Endothelial cell of umbilical vein (primary cell): ENCODE measurements at regions not wholly inside any gene's neighbourhood (a gene's known extent, or its start where the extent isn't known, plus 50 kb on each side); places are given as distances from the start of the nearest gene placed in this dataset.

ENCODE experiments used
- EZH2 ChIP-seq: IDR thresholded peaks from 2 replicates; pipeline ENCODE4 v1.6.1; 2012; ENCODE audit warnings: borderline replicate concordance, low read depth, mild to moderate bottlenecking, moderate library complexity, low read length, inconsistent platforms; ENCODE audit not compliant: severe bottlenecking
- FOS ChIP-seq: IDR thresholded peaks from 2 replicates; pipeline ENCODE4 v1.6.1; 2011; ENCODE audit warnings: mild to moderate bottlenecking, low read length, moderate library complexity, borderline replicate concordance; ENCODE audit not compliant: insufficient read depth
- GATA2 ChIP-seq: IDR thresholded peaks from 2 replicates; pipeline ENCODE4 v1.7.0; 2011; ENCODE audit warnings: low read depth, mild to moderate bottlenecking, moderate library complexity, mixed read lengths, low read length; ENCODE audit not compliant: insufficient read length, insufficient read depth
- MAX ChIP-seq: IDR thresholded peaks from 2 replicates; pipeline ENCODE4 v1.6.1; 2011; ENCODE audit not compliant: insufficient read depth, insufficient read length
- MYC ChIP-seq: IDR thresholded peaks from one replicate; pipeline ENCODE4 v1.6.1; 2011; ENCODE audit warnings: mild to moderate bottlenecking, low read depth, low read length
- POLR2A ChIP-seq: IDR thresholded peaks from 2 replicates; pipeline ENCODE4 v1.6.1; 2012; ENCODE audit warnings: low read depth, mild to moderate bottlenecking, control low read depth, low read length
- POLR2AphosphoS5 ChIP-seq: IDR thresholded peaks from 2 replicates; pipeline ENCODE4 v1.6.1; 2012; ENCODE audit warnings: low read depth, mild to moderate bottlenecking, control low read depth, low read length, moderate library complexity; ENCODE audit not compliant: insufficient read depth
- TF ChIP-seq, protein P1 (sequence below), 2 donors: IDR thresholded peaks; 1 replicate in 1 of 2; 2 replicates in 1 of 2; pipeline ENCODE4 v1.5.1; 2011; ENCODE audit warnings: low read length in 2 of 2, mild to moderate bottlenecking in 2 of 2, moderate library complexity in 2 of 2, control low read depth in 1 of 2, inconsistent platforms in 1 of 2, low read depth in 1 of 2; ENCODE audit not compliant: insufficient read depth in 1 of 2; ENCODE audit errors: extremely low read depth in 1 of 2

DNA sequence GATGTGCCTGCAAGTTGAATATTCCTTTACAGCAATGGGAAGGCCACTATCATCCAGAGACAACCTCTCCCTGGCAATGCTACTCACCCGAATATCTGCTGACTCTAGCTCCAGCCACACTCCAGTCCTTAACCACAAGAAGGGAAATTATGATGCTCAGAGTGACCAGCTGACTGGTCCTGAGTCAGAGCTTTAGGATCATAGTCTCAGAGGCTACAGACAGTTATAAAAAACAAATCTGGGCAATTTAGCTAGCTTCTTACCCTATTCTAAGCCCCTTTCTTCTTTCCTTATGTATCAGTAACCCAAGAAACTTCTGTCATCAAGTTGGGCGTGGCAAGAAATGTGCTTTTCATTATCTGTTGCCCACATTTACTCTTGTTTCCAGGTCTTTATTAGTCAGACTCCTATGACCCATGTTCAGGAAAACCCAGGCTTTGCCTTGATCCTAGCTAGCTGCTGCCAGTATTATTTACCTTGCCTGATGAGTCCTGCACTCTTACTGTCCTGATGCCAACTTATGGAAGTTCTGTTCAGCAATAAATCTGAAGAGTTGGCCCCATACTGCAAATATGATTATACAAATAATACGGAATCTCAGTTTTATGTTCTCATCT, 207.0 kb downstream of the TTLL7 start:
- TF ChIP-seq, protein P1, sequence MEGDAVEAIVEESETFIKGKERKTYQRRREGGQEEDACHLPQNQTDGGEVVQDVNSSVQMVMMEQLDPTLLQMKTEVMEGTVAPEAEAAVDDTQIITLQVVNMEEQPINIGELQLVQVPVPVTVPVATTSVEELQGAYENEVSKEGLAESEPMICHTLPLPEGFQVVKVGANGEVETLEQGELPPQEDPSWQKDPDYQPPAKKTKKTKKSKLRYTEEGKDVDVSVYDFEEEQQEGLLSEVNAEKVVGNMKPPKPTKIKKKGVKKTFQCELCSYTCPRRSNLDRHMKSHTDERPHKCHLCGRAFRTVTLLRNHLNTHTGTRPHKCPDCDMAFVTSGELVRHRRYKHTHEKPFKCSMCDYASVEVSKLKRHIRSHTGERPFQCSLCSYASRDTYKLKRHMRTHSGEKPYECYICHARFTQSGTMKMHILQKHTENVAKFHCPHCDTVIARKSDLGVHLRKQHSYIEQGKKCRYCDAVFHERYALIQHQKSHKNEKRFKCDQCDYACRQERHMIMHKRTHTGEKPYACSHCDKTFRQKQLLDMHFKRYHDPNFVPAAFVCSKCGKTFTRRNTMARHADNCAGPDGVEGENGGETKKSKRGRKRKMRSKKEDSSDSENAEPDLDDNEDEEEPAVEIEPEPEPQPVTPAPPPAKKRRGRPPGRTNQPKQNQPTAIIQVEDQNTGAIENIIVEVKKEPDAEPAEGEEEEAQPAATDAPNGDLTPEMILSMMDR (IDR thresholded peaks at IDR 0.05; ENCODE audit: extremely low read depth in 1 of 2, insufficient read depth in 1 of 2, low read depth in 1 of 2, low read length in 2 of 2): no peak
- TF ChIP-seq POLR2A (no peak), POLR2AphosphoS5 (no peak), MAX (no peak), EZH2 (no peak), MYC (no peak), FOS (no peak), GATA2 (no peak)
